ENCODE measurements at regions not wholly inside any gene's neighbourhood (a gene's known extent, or its start where the extent isn't known, plus 50 kb on each side); places are given as distances from the start of the nearest gene placed in this dataset.

DNA sequence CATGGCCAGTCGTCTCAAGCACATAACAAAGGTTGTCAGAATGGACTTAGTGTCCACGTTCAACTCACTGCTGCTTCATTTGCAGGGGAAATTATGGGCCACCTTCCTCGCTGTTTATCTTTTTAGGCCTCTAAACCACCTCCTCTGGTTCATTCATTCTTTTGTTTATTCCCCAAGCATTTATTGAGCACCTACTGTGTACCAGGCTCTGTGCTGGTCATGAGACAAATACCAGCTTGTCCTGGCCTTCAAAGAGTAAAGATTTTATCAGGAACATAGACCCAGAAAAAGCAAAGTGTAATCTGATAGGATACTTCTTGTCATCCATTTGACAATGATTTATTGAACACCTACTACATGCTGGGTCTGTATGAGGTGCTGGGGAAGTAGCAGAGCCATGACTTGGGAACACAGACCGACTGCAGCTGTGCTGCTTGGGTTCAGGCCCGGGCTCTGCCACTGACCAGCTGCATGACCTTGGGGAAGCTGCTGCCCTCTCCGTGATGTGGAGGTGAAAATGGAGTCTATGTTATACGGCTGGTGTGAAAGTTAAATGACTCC, 63.4 kb upstream of the SLC6A6 start:
- DNase-seq = no peak

DNA sequence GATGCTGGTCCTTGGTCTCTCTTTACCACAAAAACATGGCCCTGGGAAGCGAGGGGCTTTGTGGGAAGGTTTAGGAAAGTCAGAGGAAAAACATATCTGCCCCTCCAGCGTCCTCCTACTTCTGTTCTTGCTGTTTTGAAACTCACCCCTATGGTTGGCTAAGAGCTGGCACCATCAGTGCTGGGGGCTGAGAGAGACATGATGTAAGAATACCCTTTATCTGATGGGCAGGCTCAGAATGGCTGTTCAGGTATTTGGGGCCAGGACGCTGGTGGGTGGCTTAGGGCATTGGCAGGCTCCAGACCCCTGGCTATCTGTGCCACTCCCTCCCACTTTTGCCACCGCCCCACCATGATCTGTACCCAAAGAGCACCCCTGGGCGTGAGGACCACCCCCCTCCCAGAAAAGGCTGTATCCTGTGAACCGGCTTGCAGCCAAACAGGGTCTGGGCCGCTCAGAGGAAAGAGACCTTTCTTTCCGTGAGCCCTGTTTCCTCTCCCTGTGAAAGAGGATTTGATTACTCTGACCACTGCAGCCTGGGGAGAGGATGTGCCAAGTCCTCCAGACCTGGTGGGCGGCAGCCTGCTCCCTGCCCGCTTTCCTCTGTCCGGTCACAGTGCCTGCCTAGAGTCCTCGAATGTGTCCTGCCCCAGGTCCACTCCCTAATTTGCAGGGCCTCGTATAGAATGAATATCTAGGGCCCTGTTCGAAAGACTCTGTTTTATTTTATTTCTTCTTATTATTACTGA, 61.3 kb upstream of the SLC6A6 start:
- no peak for DNase-seq

DNA sequence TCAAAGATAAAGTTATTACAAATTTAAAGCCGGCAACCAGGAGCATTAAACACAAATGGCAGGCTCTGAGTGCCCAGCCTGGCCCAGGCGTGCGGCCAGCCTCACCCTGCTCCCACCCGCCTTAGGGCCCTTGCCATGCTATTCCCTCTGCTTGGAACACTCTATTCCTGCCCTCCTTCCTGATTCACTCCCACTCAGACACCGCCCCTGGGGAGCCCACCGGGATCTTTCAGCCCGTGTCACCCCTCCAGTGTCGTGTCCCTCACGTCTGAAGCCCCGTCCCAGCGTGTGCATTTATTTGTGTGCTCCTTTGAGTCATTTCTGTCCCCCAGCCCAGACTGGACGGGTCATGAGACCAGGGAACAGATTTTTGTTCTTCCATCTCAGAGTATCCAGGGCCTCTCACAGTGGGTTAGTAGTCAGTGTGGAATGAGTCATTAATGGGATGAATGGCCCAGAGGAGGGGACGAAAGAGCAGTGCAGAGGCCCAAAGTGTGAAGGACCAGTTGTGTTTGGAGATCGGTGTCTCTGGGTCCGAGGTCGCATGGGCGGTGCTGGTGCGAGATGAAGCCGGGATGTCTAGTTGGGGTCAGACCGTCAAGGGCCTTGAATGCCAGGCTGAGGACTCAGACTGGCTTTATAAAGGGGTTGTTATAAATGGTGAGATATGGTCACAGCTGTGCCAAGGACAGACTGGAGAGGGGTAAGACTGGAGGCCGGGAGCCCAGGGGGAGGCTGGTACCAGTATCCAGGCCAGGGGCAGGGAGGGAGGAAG, 58.9 kb upstream of the SLC6A6 start:
- no peak for DNase-seq

DNA sequence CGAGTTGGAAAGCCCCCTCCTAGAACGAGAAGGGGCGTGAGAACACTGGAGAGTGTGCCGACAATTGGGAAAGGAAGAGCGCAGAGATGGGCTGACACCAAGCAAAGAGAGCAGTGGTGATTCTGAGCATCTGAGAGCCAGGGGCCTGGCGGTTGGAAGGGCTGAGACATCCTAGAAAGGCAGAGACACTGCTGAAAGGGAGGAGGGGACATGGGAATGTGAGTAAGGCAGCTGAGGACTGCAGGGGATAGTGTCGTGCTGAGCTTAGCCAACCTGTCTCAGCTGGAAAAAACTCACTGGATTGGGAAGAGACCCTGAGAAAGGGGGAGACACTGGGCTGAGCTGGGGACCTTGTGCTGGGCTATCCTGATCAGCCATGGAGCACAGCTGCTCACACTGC, 58.1 kb upstream of the SLC6A6 start:
- no peak for DNase-seq

DNA sequence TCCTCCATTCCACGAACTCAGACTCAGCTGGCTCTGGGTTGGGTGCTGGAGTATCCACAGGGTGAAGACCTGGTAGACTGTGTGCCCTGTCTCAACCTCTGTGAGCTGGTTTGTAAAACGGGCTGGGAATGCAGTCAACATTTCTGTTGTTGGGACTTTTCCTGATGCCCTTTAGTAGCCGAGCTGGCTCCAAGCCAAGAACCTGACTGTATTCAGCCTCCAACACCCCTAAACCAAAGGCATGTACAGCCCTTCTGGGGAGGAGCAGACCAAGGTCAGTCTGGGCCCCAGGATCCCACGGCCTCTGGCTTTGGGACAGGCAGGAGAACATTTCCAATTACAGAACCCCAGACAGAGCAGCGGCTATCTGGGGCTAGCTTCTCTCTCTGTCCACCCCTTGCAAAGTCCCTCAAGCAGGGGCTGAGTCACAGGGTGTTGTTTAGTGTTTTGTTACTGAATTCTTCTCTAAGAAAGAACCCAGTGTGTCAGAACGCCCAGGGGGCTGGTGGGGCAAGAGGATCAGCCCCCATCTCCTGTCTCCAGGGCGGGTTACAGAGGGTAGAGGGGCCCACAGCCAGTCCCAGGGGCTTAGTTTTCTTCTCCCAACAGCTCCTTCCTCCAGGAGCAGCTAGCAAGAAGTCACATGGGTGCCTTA, 56.8 kb upstream of the SLC6A6 start:
- DNase-seq = no peak

DNA sequence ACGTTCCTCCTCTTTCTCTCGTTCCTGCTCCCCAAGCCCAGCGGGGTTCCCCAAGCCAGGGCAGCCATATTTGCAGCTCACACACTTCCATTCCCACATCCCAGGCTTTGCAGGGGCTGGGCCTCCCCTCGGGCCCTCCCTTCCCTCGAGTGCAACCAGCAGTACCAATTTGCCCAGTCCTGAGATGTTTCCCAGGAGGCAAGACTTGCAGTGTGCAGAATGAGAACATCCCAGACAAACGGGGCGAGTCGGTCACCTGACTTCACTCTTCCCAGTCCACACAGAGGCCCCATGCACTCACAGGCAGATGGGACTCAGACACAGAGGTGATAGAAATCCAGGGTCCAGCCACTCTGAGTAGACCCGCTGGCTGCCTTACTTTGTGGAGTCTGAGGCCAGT, 56.2 kb upstream of the SLC6A6 start:
- no peak for DNase-seq

DNA sequence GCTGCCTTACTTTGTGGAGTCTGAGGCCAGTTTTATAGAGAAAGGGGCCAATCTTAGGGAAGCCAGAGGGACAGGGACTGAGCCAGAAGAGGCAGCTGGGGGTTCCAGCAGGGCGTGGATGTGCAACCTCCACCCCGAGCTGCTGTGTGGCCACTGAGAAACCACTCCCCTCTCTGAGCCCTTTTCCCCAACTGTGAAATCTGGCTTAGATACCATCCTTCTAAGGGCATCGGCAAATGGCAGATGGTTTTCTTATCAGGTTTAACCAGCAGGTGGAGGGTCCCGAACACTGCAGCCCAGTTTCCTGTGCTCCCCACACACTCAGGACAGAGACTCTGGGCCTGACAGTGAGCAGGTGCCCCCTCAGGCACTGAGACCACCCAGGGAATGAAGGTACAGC, 55.8 kb upstream of the SLC6A6 start:
- DNase-seq = no peak

DNA sequence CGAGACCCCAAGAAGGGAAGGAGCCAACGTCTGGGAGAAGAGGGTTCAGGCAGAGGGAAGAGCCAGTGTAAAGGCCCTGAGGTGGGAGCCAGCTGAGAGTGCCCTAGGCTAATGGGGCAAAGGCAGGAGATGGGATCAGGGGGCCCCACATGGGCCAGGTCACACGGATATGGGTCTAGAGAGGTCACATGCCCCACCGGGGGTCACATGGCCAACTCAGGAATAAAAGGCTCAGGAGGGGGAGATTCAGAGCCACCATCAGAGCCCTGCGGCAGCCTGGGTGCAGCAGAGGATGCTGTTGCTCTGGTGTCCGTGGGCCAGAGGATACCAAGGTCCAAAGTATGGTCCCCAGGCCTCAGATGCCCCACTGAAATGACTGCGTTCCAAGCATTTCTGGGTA, 55.3 kb upstream of the SLC6A6 start:
- no peak for DNase-seq

DNA sequence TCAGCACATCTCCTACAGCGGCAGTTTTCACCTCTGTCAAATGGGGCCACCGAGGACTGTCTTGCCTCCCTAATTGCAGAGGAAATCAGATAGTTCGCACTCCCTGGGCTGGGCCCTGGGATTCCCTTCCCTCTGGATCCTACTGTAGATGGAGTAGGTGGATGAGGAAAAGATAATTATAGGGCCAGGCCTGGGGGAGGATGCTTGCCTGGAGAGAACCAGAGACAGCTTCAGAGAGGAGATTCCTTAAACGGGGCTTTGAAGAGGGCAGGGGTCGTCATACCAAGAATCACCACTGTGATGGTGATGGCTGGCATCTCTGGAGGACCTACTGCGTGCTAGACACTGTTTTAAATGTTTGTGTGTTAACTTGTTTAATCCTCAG, 50.8 kb upstream of the SLC6A6 start:
- DNase-seq = no peak

DNA sequence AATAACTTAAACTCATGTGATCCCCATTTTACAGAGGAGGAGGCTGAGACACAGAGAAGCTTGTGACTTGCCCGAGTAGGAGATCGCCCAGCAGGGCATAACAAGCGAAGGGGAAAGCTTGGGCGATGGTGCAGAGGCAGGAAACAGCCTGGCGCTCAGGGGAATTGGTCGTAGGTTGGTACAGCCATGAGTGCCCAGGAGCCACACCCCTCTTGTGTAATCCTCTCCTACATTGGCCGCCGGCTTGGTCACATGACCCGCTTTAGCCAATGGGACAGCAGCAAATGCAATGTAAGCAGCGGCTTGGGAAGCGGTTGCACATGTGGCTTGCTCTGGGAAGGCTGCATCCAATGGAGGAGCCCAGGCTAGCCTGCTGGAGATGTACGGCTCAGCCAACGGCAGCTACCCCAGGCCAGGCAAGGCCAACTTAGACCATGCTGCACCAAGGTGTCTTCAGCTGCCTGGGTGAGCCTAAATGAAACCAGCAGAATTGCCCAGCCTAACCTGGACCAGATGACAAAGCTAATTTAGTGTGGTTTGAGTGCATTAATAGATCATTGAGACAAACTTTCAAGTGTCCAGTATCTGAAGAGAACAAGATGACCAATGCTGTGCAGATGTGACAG, 50.3 kb upstream of the SLC6A6 start:
- no peak for DNase-seq
